Prostate gland (tissue), 2 donors: ENCODE measurements at regions not wholly inside any gene's neighbourhood (a gene's known extent, or its start where the extent isn't known, plus 50 kb on each side); places are given as distances from the start of the nearest gene placed in this dataset.

Experiments
- DNase-seq: peaks from one replicate; pipeline ENCODE4 v3.0.0-alpha.2; 2019; ENCODE audit warnings: low spot score
- H3K27ac ChIP-seq, 2 donors: fragments of 200-600 bp; sonication (generic); 2 replicates each; pipeline ENCODE4 v1.5.1; 2017 to 2019
- H3K27me3 ChIP-seq: fragments of 200-600 bp; sonication (generic); replicated peaks from 2 replicates; pipeline ENCODE4 v1.5.1; 2019; ENCODE audit not compliant: insufficient read depth
- H3K36me3 ChIP-seq, 2 donors: fragments of 200-600 bp; sonication (generic); 1 replicate in 1 of 2; 2 replicates in 1 of 2; pipeline versions ENCODE4 v1.5.1 to v1.8.1; 2017 to 2019
- H3K4me1 ChIP-seq: fragments of 200-600 bp; sonication (generic); replicated peaks from 2 replicates; pipeline ENCODE4 v1.5.1; 2019
- H3K4me3 ChIP-seq, 2 donors: fragments of 200-600 bp; sonication (generic); 2 replicates each; pipeline ENCODE4 v1.5.1; 2017 to 2019
- H3K9me3 ChIP-seq: fragments of 200-600 bp; sonication (generic); 2 replicates; pipeline ENCODE4 v1.5.1; 2017
- CTCF ChIP-seq, 4 experiments: fragments of 200-600 bp in 2 of 4; fragments of 450-650 bp in 2 of 4; sonication (generic) in 2 of 4; IDR thresholded peaks; 1 replicate in 3 of 4; 2 replicates in 1 of 4; pipeline ENCODE4 v1.5.1; 2016 to 2019; ENCODE audit warnings: antibody characterized with exemption in 4 of 4, mild to moderate bottlenecking in 2 of 4, moderate library complexity in 2 of 4
- POLR2A ChIP-seq: fragments of 450-650 bp; IDR thresholded peaks from one replicate; pipeline ENCODE4 v1.6.1; 2016; ENCODE audit warnings: antibody characterized with exemption, mild to moderate bottlenecking
- POLR2AphosphoS5 ChIP-seq: sonication (generic); formaldehyde crosslinking; IDR thresholded peaks from one replicate; pipeline ENCODE4 v1.6.1; 2017; ENCODE audit warnings: antibody characterized with exemption
- WGBS: methylation state at CpG from one replicate; pipeline ENCODE4 v1.1.5; 2018; 5-methylcytosine and 5-hydroxymethylcytosine counted together
- intact Hi-C: fragments of 100-400 bp; cut with DNase I; formaldehyde crosslinking; loops from one replicate; pipeline ENCODE4 v1.14.2; 2022

- intact Hi-C loops = no loop called here
- Histone ChIP-seq H3K27ac (no peak overlapping the region), H3K9me3 (no peaks in the 10 kb centered on the region), H3K4me3 (no peak overlapping the region), H3K36me3 (no peaks in the 10 kb centered on the region), H3K27me3 (no peaks in the 10 kb centered on the region), H3K4me1 (no peaks in the 10 kb centered on the region)
- TF ChIP-seq POLR2AphosphoS5 = no peak
- DNase-seq = no peak
- 86% methylated on average over 3 of the region's 3 CpGs for WGBS
Measured at GRCh38 chr1:172777767-172778166, 118.9 kb downstream of the FASLG start.

- H3K27me3 ChIP-seq = no peaks in the 10 kb centered on the region
- intact Hi-C loops = no loop called here
- no peaks in the 10 kb centered on the region for H3K9me3 ChIP-seq
- no peak overlapping the region for H3K4me3 ChIP-seq
- H3K36me3 ChIP-seq = no peaks in the 10 kb centered on the region
- TF ChIP-seq CTCF (IDR thresholded peaks at IDR 0.05) (no peak), POLR2A (no peak), POLR2AphosphoS5 (no peak)
- no peaks in the 10 kb centered on the region for H3K4me1 ChIP-seq
- no peak overlapping the region for H3K27ac ChIP-seq
- no peak for DNase-seq
- WGBS = 51% methylated on average over 7 of the region's 7 CpGs
Measured at GRCh38 chr1:172778456-172779455, 119.9 kb downstream of the FASLG start.

- no peaks in the 10 kb centered on the region for H3K9me3 ChIP-seq
- no peak for DNase-seq
- no peaks in the 10 kb centered on the region for H3K4me1 ChIP-seq
- 42% methylated on average over 3 of the region's 3 CpGs for WGBS
- intact Hi-C loops = no loop called here
- H3K27ac ChIP-seq = no peak overlapping the region
- no peak overlapping the region for H3K4me3 ChIP-seq
- H3K36me3 ChIP-seq = no peaks in the 10 kb centered on the region
- no peaks in the 10 kb centered on the region for H3K27me3 ChIP-seq
- TF ChIP-seq CTCF (IDR thresholded peaks at IDR 0.05) = no peak
- TF ChIP-seq POLR2A = no peak
- TF ChIP-seq POLR2AphosphoS5 = no peak
Measured at GRCh38 chr1:172779491-172779890, 120.6 kb downstream of the FASLG start.

DNA sequence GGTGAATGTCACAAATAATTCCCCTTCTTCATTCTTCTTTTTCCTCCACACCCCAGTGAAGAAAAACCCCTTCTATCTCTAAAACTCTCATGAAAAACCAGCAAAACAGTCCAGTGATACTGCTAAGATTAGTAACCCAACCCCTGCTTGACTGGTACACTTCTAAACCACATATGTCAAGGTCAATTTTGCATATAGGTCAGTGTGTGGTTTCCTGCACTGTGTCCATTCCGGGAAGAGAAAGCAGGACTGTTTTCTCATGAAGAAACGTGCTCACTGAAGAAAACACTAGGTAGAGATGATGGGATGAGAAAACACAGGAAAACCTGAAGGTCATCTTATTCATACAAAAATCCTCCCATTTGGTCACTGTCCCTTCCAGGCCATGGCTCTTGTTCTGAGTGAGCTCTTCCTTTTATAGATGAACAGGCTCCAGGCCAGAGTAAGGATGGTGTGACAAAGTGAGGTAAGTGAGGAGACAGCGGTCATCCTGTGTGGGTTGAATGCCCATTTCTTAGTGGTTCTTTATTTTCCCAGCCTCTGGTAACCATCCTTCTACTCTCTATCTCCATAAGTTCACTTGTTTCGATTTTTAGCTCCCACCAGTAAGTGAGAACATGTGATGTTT is 122.7 kb downstream of the FASLG start:
- Histone ChIP-seq H3K27ac (no peak overlapping the region), H3K36me3 (no peaks in the 10 kb centered on the region), H3K9me3 (no peaks in the 10 kb centered on the region), H3K4me3 (no peak overlapping the region), H3K4me1 (no peaks in the 10 kb centered on the region), H3K27me3 (no peaks in the 10 kb centered on the region)
- no peak for DNase-seq
- 86% methylated on average over 4 of the region's 4 CpGs for WGBS
- intact Hi-C loops = no loop called here
- no peak for TF ChIP-seq POLR2A
- no peak for TF ChIP-seq POLR2AphosphoS5
- no peak for TF ChIP-seq CTCF (IDR thresholded peaks at IDR 0.05)

DNA sequence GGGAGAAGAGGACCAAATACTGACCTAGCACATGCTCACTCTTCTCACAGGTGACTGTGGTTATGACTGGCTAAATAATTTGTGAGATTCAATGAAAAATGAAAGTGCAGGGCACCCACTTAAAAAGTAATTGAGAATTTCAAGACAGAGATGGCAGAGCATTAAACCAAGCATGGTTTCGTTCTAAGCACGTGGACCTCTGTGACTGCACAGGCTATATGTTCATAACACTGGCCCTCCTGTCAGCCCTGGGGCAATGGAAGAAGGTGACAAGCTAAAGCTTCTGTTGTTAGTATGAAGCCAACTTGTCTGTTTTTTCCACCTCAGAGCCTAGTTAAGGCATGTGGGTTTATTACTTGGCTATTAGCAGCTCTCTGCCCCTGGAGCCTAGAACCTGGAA is 130.9 kb downstream of the FASLG start:
- DNase-seq = no peak
- no peaks in the 10 kb centered on the region for H3K36me3 ChIP-seq
- TF ChIP-seq POLR2A = no peak
- no peak for TF ChIP-seq CTCF (IDR thresholded peaks at IDR 0.05)
- TF ChIP-seq POLR2AphosphoS5 = no peak
- H3K9me3 ChIP-seq = no peaks in the 10 kb centered on the region
- no peak overlapping the region for H3K4me3 ChIP-seq
- WGBS = 94% methylated on average over 2 of the region's 2 CpGs
- intact Hi-C loops = no loop called here
- no peak overlapping the region for H3K27ac ChIP-seq
- no peaks in the 10 kb centered on the region for H3K4me1 ChIP-seq
- no peaks in the 10 kb centered on the region for H3K27me3 ChIP-seq
